LNCaP clone FGC (cell line): ENCODE measurements at regions not wholly inside any gene's neighbourhood (a gene's known extent, or its start where the extent isn't known, plus 50 kb on each side); places are given as distances from the start of the nearest gene placed in this dataset.

ENCODE experiments used
- DNase-seq: peaks from one replicate; pipeline ENCODE4 v3.0.0-alpha.2; 2011; ENCODE audit warnings: low read depth
- H3K4me3 ChIP-seq: 2 replicates; pipeline ENCODE4 v1.5.1; 2011; ENCODE audit warnings: mild to moderate bottlenecking, low read depth, low read length, control low read depth
- TF ChIP-seq, protein P1 (sequence below): IDR thresholded peaks from 2 replicates; pipeline ENCODE4 v1.5.1; 2012; ENCODE audit warnings: mild to moderate bottlenecking; ENCODE audit not compliant: control insufficient read depth, insufficient read depth; ENCODE audit errors: extremely low read depth

DNA sequence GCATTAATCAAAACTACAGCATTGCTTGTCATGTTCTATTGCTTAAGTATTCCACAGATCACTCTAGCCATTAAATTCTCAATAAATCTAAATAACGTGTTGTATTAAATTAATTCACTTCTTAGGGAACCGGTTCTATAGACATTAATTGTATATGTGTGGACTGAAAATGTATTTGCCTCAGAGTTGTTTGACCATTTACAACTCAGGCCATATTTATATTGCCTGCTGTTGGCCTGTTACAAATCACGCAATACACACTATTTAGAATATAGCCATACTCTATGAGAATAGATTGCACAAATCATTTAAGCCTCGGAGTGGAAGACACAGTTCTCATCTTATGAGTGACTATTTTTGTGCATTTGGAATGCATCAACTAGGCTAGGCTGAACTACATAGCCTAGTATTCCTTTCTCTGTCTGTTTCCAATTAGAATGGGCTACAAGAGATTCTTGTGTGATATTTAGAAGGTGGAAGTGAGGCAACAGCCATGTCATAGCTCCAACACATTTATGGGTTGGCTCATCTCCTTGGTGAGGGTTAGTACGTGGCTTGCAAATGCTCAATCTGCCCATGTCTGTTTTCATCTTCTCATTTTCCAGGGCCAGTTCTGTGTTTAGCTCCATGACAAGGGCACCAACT is 1116.1 kb downstream of the PCDH9 start:
- TF ChIP-seq, protein P1, sequence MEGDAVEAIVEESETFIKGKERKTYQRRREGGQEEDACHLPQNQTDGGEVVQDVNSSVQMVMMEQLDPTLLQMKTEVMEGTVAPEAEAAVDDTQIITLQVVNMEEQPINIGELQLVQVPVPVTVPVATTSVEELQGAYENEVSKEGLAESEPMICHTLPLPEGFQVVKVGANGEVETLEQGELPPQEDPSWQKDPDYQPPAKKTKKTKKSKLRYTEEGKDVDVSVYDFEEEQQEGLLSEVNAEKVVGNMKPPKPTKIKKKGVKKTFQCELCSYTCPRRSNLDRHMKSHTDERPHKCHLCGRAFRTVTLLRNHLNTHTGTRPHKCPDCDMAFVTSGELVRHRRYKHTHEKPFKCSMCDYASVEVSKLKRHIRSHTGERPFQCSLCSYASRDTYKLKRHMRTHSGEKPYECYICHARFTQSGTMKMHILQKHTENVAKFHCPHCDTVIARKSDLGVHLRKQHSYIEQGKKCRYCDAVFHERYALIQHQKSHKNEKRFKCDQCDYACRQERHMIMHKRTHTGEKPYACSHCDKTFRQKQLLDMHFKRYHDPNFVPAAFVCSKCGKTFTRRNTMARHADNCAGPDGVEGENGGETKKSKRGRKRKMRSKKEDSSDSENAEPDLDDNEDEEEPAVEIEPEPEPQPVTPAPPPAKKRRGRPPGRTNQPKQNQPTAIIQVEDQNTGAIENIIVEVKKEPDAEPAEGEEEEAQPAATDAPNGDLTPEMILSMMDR, result no peak
- no peak for DNase-seq
- H3K4me3 ChIP-seq, result no peak overlapping the region

DNA sequence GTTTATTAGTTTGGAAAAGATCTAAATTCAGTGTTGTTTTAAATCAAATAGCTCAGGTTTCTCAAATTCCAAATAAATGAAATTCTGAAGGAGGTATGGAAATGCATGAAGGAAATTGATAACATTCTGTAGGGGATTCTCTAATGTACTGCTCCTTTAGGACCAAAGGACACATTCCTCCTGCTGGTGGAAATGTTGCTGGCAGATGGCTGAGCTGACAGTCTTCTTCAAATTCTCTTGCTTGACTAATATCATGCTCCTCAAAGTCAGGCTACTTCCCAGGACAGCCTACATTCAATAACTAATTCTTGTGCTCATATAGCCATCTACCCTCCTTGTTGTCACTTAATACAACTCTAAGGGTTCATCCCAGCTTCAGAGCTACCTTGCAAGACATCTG is 1118.5 kb downstream of the PCDH9 start:
- TF ChIP-seq, protein P1, result no peak
- no peak for DNase-seq
- no peak overlapping the region for H3K4me3 ChIP-seq

DNA sequence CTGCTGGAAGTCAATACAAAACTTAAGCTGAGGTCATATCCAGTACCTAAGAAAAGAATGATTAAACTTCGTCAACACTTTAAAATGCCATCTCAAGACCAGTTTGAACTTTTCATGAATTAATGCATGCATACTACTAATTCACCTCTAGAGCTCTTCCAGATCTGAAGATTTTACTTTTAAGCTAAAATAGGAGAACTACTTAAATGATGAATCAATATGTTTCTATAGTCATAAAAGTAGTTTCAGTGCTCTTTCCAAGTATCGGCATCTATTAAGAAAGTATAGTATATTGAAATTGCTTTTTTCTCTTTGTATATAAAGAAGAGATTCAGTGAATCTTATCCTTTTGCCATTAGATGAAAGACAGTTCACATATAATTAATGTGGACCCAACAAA is 1123.9 kb downstream of the PCDH9 start:
- no peak for DNase-seq
- H3K4me3 ChIP-seq, result no peak overlapping the region
- TF ChIP-seq, protein P1, result no peak

DNA sequence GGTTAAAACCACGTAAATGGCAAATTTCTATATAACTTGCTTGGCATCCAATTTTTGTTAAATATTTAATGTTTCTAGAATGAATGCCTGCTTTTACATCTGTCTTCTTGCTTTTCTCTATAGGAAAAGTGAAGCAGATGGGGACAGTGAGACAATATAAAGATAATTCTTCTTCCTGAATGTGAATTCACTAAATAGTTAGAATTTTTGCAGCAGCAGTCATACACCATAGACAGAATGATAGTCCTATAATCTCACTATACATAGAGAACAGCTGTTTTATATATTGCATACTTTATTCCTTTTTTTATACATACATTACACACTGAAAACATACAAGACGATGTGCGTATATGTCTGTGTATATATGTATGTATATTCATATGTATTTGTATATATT is 1127.3 kb downstream of the PCDH9 start:
- TF ChIP-seq, protein P1, result no peak
- DNase-seq, result no peak
- no peak overlapping the region for H3K4me3 ChIP-seq

DNA sequence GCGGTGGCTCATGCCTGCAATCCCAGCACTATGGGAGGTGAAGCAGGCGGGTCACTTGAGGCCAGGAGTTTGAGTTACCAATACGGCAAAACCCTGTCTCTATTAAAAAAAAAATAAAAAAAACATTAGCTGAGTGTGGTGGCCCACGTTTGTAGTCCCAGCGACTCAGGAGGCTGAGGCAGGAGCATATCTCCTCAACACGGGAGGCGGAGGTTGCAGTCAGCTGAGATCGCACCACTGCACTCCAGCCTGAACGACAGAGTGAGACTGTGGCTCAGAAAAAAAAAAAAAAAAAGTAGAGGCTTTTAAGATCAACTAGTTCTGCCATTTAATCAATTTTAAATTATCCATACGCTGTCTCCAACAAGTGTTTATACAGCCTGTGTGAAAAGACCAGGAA is 1130.3 kb downstream of the PCDH9 start:
- TF ChIP-seq, protein P1, result no peak

DNA sequence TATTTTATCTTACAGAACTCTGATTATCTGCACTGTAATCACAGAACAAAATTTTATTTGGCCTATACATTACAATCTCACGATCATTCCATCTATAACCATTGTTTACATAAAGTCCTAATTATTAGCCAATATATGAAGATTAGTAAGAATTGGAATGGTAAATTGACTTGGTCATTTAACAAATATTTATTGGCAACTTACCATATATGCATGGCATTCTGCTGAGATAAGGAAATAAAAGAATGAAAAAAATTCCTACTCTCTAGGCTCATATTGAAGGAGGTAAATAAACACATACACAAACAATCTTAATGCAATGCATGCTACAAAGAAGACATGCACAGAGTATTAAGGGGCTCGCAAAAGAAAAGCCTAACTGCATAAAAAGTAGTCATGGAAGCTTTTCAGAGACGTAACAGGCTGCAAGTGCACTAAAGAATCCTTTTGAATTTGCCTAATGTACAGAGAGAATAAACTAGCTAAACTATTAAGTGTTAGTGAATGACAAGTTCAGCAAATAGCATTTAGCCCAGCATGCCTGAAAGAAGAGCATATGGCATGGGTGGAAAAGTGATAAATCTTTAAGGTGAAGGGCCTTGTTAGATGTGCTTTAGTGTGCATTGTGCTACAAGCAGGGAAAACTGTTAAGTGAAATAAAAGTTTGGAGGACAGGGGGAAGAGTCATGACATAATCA is 1131.1 kb downstream of the PCDH9 start:
- TF ChIP-seq, protein P1, result no peak
- DNase-seq, result no peak
- H3K4me3 ChIP-seq, result no peak overlapping the region

More for the DNA sequence above, 1130.3 kb downstream of the PCDH9 start:
- no peak for DNase-seq
- H3K4me3 ChIP-seq, result no peak overlapping the region

DNA sequence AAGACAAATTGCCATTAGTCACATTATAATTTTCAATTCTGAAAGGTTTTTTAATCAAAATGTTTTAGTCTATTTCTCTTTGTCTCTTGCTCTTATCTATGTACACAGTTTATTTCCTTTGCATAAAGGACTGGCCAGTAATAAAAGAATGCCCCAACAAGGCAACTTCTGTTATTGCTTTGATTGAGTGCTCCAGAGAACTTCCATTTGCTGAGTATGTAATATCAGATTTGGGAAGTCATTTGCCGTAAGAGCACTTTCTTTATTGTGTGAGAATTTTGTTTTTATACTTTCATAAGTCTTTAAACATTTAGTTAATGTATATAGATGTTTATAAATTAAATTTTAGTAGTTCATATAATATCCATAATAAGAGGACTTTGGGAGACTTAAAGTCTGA is 1140.4 kb downstream of the PCDH9 start:
- no peak for DNase-seq
- no peak overlapping the region for H3K4me3 ChIP-seq
- TF ChIP-seq, protein P1, result no peak
